Endothelial cell of umbilical vein (primary cell): ENCODE measurements at regions not wholly inside any gene's neighbourhood (a gene's known extent, or its start where the extent isn't known, plus 50 kb on each side); places are given as distances from the start of the nearest gene placed in this dataset.

Experiments
- BruUV-seq: library from RNA; stranded (reverse); fragments of 400-500 nt; replicated peaks from 2 replicates; lab custom pipeline; 2021; lab: Mats Ljungman, UMichigan
- CTCF ChIA-PET: fragments of 300-600, 350-600 bp; sonication (Branson Sonifier 250); formaldehyde crosslinking; loops from one replicate; lab custom pipeline; 2021; ENCODE audit warnings: antibody characterized with exemption, inconsistent platforms; lab: Charles Lee
- POLR2A ChIA-PET: fragments of 300-600, 350-600 bp; sonication (Branson Sonifier 250); formaldehyde crosslinking; loops from one replicate; lab custom pipeline; 2021; ENCODE audit warnings: antibody characterized with exemption, inconsistent platforms; lab: Charles Lee
- DNase-seq: peaks from one replicate; pipeline ENCODE4 v3.0.0-alpha.2; 2011; ENCODE audit warnings: low read depth, low spot score
- FAIRE-seq: peaks from 2 replicates; lab custom pipeline; 2011; peaks lifted over from hg19 to GRCh38; lab: Jason Lieb, UNC
- H2AFZ ChIP-seq: 2 replicates; pipeline ENCODE4 v1.6.0; 2012; ENCODE audit warnings: low read depth, low read length, control low read depth, inconsistent platforms
- H3K27ac ChIP-seq: 2 replicates; pipeline ENCODE4 v1.5.1; 2011; ENCODE audit warnings: low read depth, mild to moderate bottlenecking, control low read depth, low read length, moderate library complexity; ENCODE audit not compliant: insufficient read depth
- H3K27me3 ChIP-seq, 2 experiments: 2 replicates each; pipeline versions ENCODE4 v1.6.0 to v1.6.1; 2011; ENCODE audit warnings: low read length in 2 of 2, mixed read lengths in 1 of 2; ENCODE audit not compliant: control insufficient read depth in 2 of 2, insufficient read depth in 2 of 2
- H3K36me3 ChIP-seq, 2 experiments: 2 replicates in 1 of 2; 3 replicates in 1 of 2; pipeline ENCODE4 v1.5.1; 2011; ENCODE audit warnings: low read length in 2 of 2, mild to moderate bottlenecking in 1 of 2, moderate library complexity in 1 of 2; ENCODE audit not compliant: control insufficient read depth in 2 of 2, insufficient read depth in 2 of 2; ENCODE audit errors: extremely low read depth in 1 of 2
- H3K4me1 ChIP-seq: 3 replicates; pipeline ENCODE4 v1.5.1; 2011; ENCODE audit warnings: mild to moderate bottlenecking, low read length; ENCODE audit not compliant: control insufficient read depth, insufficient read depth; ENCODE audit errors: extremely low read depth
- H3K4me2 ChIP-seq: 2 replicates; pipeline ENCODE4 v1.6.1; 2011; ENCODE audit warnings: low read length, control low read depth, mixed read lengths; ENCODE audit not compliant: insufficient read depth
- H3K4me3 ChIP-seq, 3 experiments: fragments of 200-600 bp in 1 of 3; sonication (generic), shearing (Covaris generic) in 1 of 3; replicated peaks in 1 of 3; 2 replicates each; pipeline ENCODE4 v1.5.1; 2011 to 2016; ENCODE audit warnings: control low read depth in 3 of 3, low read length in 3 of 3, mild to moderate bottlenecking in 2 of 3, inconsistent platforms in 1 of 3, low read depth in 1 of 3, moderate library complexity in 1 of 3; ENCODE audit not compliant: insufficient read depth in 1 of 3
- H3K79me2 ChIP-seq: 2 replicates; pipeline ENCODE4 v1.6.0; 2012; ENCODE audit warnings: low read length, inconsistent platforms; ENCODE audit not compliant: control insufficient read depth, insufficient read depth
- H3K9ac ChIP-seq: replicated peaks from 2 replicates; pipeline ENCODE3; 2011; ENCODE audit warnings: low read length, control low read depth; ENCODE audit not compliant: insufficient read depth; ENCODE audit errors: extremely low read depth
- H3K9me1 ChIP-seq: replicated peaks from 3 replicates; pipeline ENCODE4 v1.6.0; 2011; ENCODE audit warnings: mild to moderate bottlenecking, low read length; ENCODE audit not compliant: control insufficient read depth, insufficient read depth; ENCODE audit errors: extremely low read depth
- H3K9me3 ChIP-seq: replicated peaks from 2 replicates; pipeline ENCODE4 v1.5.1; 2012; ENCODE audit warnings: low read length, inconsistent platforms; ENCODE audit not compliant: control insufficient read depth, insufficient read depth
- H4K20me1 ChIP-seq: replicated peaks from 2 replicates; pipeline ENCODE3; 2011; ENCODE audit warnings: mild to moderate bottlenecking, low read length; ENCODE audit not compliant: control insufficient read depth, insufficient read depth; ENCODE audit errors: extremely low read depth
- EZH2 ChIP-seq: IDR thresholded peaks from 2 replicates; pipeline ENCODE4 v1.6.1; 2012; ENCODE audit warnings: borderline replicate concordance, low read depth, mild to moderate bottlenecking, moderate library complexity, low read length, inconsistent platforms; ENCODE audit not compliant: severe bottlenecking
- FOS ChIP-seq: IDR thresholded peaks from 2 replicates; pipeline ENCODE4 v1.6.1; 2011; ENCODE audit warnings: mild to moderate bottlenecking, low read length, moderate library complexity, borderline replicate concordance; ENCODE audit not compliant: insufficient read depth
- GATA2 ChIP-seq: IDR thresholded peaks from 2 replicates; pipeline ENCODE4 v1.7.0; 2011; ENCODE audit warnings: low read depth, mild to moderate bottlenecking, moderate library complexity, mixed read lengths, low read length; ENCODE audit not compliant: insufficient read length, insufficient read depth
- JUN ChIP-seq: IDR thresholded peaks from 2 replicates; pipeline ENCODE4 v1.6.1; 2011; ENCODE audit warnings: borderline replicate concordance, low read depth; ENCODE audit not compliant: insufficient read length, insufficient read depth
- MYC ChIP-seq: IDR thresholded peaks from one replicate; pipeline ENCODE4 v1.6.1; 2011; ENCODE audit warnings: mild to moderate bottlenecking, low read depth, low read length
- POLR2A ChIP-seq: IDR thresholded peaks from 2 replicates; pipeline ENCODE4 v1.6.1; 2012; ENCODE audit warnings: low read depth, mild to moderate bottlenecking, control low read depth, low read length
- POLR2AphosphoS5 ChIP-seq: IDR thresholded peaks from 2 replicates; pipeline ENCODE4 v1.6.1; 2012; ENCODE audit warnings: low read depth, mild to moderate bottlenecking, control low read depth, low read length, moderate library complexity; ENCODE audit not compliant: insufficient read depth
- dilution Hi-C: fragments of 300-500 bp; cut with MboI; formaldehyde crosslinking; loops from one replicate; pipeline ENCODE4 v1.15.0; 2019; ENCODE audit warnings: low sequenced_read_pairs; ENCODE audit not compliant: extremely low pct_ligation_motif_present
- intact Hi-C: fragments of 100-400 bp; cut with micrococcal nuclease; formaldehyde crosslinking; loops from one replicate; pipeline ENCODE4 v1.10.0; 2022
- TF ChIP-seq, protein P1 (sequence below), 2 donors: IDR thresholded peaks; 1 replicate in 1 of 2; 2 replicates in 1 of 2; pipeline ENCODE4 v1.5.1; 2011; ENCODE audit warnings: low read length in 2 of 2, mild to moderate bottlenecking in 2 of 2, moderate library complexity in 2 of 2, control low read depth in 1 of 2, inconsistent platforms in 1 of 2, low read depth in 1 of 2; ENCODE audit not compliant: insufficient read depth in 1 of 2; ENCODE audit errors: extremely low read depth in 1 of 2
- TF ChIP-seq, protein P2 (sequence below): IDR thresholded peaks from 2 replicates; pipeline ENCODE4 v1.6.1; 2011; ENCODE audit not compliant: insufficient read depth, insufficient read length

DNA sequence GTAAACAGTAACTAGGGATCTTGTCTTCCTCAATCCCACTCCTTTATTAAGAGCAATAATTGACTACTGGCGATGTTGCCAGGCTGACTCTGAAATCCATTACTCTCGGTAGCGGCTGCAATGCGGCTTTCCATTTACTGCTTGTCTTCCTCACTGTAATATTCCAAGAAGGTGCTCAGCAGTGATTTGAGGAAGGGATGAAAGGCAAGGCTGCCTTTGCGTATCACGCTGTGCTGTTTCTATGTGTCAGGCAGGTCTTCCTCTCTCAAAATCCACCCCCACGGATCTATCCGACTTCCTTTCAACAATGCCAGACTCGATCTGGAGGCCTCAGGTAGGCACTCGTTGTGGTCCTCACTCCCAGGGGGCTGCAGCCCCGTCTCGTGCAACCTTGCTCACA lies 261.4 kb upstream of the CDH4 start:
- H2AFZ ChIP-seq: no peak overlapping the region
- DNase-seq (no peak), FAIRE-seq (no peak)
- intact Hi-C loops: no loop called here
- peaks cover 6% of the 10 kb centered on the region for H3K9me3 ChIP-seq
- ChIA-PET CTCF (no interaction called here), POLR2A (no interaction called here)
- H3K36me3 ChIP-seq: no peaks in the 10 kb centered on the region
- H3K9ac ChIP-seq: no peak overlapping the region
- BruUV-seq: no TSS peak
- no peaks in the 10 kb centered on the region for H3K4me1 ChIP-seq
- dilution Hi-C loops: no loop called here
- H3K79me2 ChIP-seq: no peaks in the 10 kb centered on the region
- no peak overlapping the region for H3K4me3 ChIP-seq
- no peaks in the 10 kb centered on the region for H4K20me1 ChIP-seq
- TF ChIP-seq GATA2 (no peak), POLR2AphosphoS5 (no peak), JUN (no peak), POLR2A (no peak), EZH2 (no peak), MYC (no peak), FOS (no peak)
- TF ChIP-seq, protein P1, sequence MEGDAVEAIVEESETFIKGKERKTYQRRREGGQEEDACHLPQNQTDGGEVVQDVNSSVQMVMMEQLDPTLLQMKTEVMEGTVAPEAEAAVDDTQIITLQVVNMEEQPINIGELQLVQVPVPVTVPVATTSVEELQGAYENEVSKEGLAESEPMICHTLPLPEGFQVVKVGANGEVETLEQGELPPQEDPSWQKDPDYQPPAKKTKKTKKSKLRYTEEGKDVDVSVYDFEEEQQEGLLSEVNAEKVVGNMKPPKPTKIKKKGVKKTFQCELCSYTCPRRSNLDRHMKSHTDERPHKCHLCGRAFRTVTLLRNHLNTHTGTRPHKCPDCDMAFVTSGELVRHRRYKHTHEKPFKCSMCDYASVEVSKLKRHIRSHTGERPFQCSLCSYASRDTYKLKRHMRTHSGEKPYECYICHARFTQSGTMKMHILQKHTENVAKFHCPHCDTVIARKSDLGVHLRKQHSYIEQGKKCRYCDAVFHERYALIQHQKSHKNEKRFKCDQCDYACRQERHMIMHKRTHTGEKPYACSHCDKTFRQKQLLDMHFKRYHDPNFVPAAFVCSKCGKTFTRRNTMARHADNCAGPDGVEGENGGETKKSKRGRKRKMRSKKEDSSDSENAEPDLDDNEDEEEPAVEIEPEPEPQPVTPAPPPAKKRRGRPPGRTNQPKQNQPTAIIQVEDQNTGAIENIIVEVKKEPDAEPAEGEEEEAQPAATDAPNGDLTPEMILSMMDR (IDR thresholded peaks at IDR 0.05; ENCODE audit: extremely low read depth in 1 of 2, insufficient read depth in 1 of 2, low read depth in 1 of 2, low read length in 2 of 2): no peak
- TF ChIP-seq, protein P2, sequence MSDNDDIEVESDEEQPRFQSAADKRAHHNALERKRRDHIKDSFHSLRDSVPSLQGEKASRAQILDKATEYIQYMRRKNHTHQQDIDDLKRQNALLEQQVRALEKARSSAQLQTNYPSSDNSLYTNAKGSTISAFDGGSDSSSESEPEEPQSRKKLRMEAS: no peak
- no peaks in the 10 kb centered on the region for H3K9me1 ChIP-seq
- no peak overlapping the region for H3K27ac ChIP-seq
- no peak overlapping the region for H3K4me2 ChIP-seq
- H3K27me3 ChIP-seq: no peaks in the 10 kb centered on the region
